Hindlimb muscle (tissue), 1 donor: ENCODE measurements at regions not wholly inside any gene's neighbourhood (a gene's known extent, or its start where the extent isn't known, plus 50 kb on each side); places are given as distances from the start of the nearest gene placed in this dataset.

Experiments
- DNase-seq: peaks from one replicate; pipeline ENCODE4 v3.0.0-alpha.2; 2013

GRCh38 chr2:41605311-41605710, 442.5 kb upstream of the PKDCC start:
- DNase-seq = peak; percentile 50

- DNase-seq = no peak
Observed at GRCh38 chr2:41605914-41606313, 441.9 kb upstream of the PKDCC start.

- DNase-seq = peak; percentile 81
Observed at GRCh38 chr2:41610501-41611190, 437.2 kb upstream of the PKDCC start.

- DNase-seq = no peak
Observed at GRCh38 chr2:41618754-41619153, 429.1 kb upstream of the PKDCC start.

- no peak for DNase-seq
Observed at GRCh38 chr2:41621095-41621494, 426.7 kb upstream of the PKDCC start.

GRCh38 chr2:41621563-41621962, 426.3 kb upstream of the PKDCC start:
- DNase-seq = no peak

- DNase-seq = no peak
Observed at GRCh38 chr2:41622301-41622700, 425.5 kb upstream of the PKDCC start.

- DNase-seq = no peak
Observed at GRCh38 chr2:41626936-41627335, 420.9 kb upstream of the PKDCC start.

- no peak for DNase-seq
Observed at GRCh38 chr2:41634686-41635085, 413.1 kb upstream of the PKDCC start.

- no peak for DNase-seq
Observed at GRCh38 chr2:41644936-41645335, 402.9 kb upstream of the PKDCC start.

- no peak for DNase-seq
Observed at GRCh38 chr2:41647468-41648050, 400.3 kb upstream of the PKDCC start.

GRCh38 chr2:41657226-41657625, 390.6 kb upstream of the PKDCC start:
- DNase-seq = peak; percentile 52

- DNase-seq = no peak
Observed at GRCh38 chr2:41659758-41660157, 388.1 kb upstream of the PKDCC start.

GRCh38 chr2:41662461-41662860, 385.4 kb upstream of the PKDCC start:
- DNase-seq = no peak

- no peak for DNase-seq
Observed at GRCh38 chr2:41663056-41663455, 384.8 kb upstream of the PKDCC start.

GRCh38 chr2:41668529-41668928, 379.3 kb upstream of the PKDCC start:
- DNase-seq = no peak

- DNase-seq = no peak
Observed at GRCh38 chr2:41678639-41679038, 369.2 kb upstream of the PKDCC start.

- DNase-seq = no peak
Observed at GRCh38 chr2:41686156-41686555, 361.7 kb upstream of the PKDCC start.

- DNase-seq = no peak
Observed at GRCh38 chr2:41691561-41691960, 356.3 kb upstream of the PKDCC start.

- DNase-seq = no peak
Observed at GRCh38 chr2:41694536-41695049, 353.2 kb upstream of the PKDCC start.

GRCh38 chr2:41695198-41696113, 352.4 kb upstream of the PKDCC start:
- DNase-seq = no peak

- no peak for DNase-seq
Observed at GRCh38 chr2:41697389-41697788, 350.4 kb upstream of the PKDCC start.

GRCh38 chr2:41698678-41699422, 349.0 kb upstream of the PKDCC start:
- peak; percentile 62 for DNase-seq
